PC-9 (cell line): ENCODE measurements at regions not wholly inside any gene's neighbourhood (a gene's known extent, or its start where the extent isn't known, plus 50 kb on each side); places are given as distances from the start of the nearest gene placed in this dataset.
"Not testable (repeated sequence)": the region's sequence is repeated elsewhere in the genome, so short reads cannot be mapped to it uniquely, and the experiment has no call there.

Experiments used
- CTCF ChIP-seq: fragments of 200-600 bp; sonication (generic); conservative IDR thresholded peaks from 2 replicates; pipeline ENCODE4 v1.6.1; 2017; ENCODE audit warnings: mixed run types, antibody characterized with exemption, mild to moderate bottlenecking, moderate library complexity
- EZH2 ChIP-seq: fragments of 200-600 bp; sonication (generic); IDR thresholded peaks from 2 replicates; pipeline ENCODE4 v1.8.0; 2017; ENCODE audit warnings: antibody characterized with exemption, low read depth

- not testable (repeated sequence) for TF ChIP-seq CTCF, EZH2
Observed at GRCh38 chr2:242111954-242112353, 242.4 kb downstream of the RTP5 start.
